NCI-H128 (cell line): ENCODE measurements at regions not wholly inside any gene's neighbourhood (a gene's known extent, or its start where the extent isn't known, plus 50 kb on each side); places are given as distances from the start of the nearest gene placed in this dataset.

Experiments used
- DNase-seq: peaks from one replicate; lab custom pipeline; 2025; ENCODE audit not compliant: unreplicated experiment; lab: John Stamatoyannopoulos, UW

- peak; percentile 33 for DNase-seq
Measured at GRCh38 chr15:58269455-58270414, 131.6 kb downstream of the AQP9 start.

- no peak for DNase-seq
Measured at GRCh38 chr15:58271410-58271809, 133.2 kb downstream of the AQP9 start.

GRCh38 chr15:58273104-58273503, 134.9 kb downstream of the AQP9 start:
- no peak for DNase-seq

GRCh38 chr15:58274885-58275284, 136.7 kb downstream of the AQP9 start:
- DNase-seq: no peak

- DNase-seq: no peak
Measured at GRCh38 chr15:58275785-58276184, 137.6 kb downstream of the AQP9 start.

GRCh38 chr15:58276924-58277323, 138.7 kb downstream of the AQP9 start:
- no peak for DNase-seq

- no peak for DNase-seq
Measured at GRCh38 chr15:58277333-58277732, 139.2 kb downstream of the AQP9 start.

GRCh38 chr15:58279106-58279505, 140.9 kb downstream of the AQP9 start:
- no peak for DNase-seq

- no peak for DNase-seq
Measured at GRCh38 chr15:58279654-58280053, 141.5 kb downstream of the AQP9 start.

- no peak for DNase-seq
Measured at GRCh38 chr15:58282060-58282708, 144.0 kb downstream of the AQP9 start.

GRCh38 chr15:58283302-58283701, 145.1 kb downstream of the AQP9 start:
- DNase-seq: no peak

- DNase-seq: no peak
Measured at GRCh38 chr15:58284293-58284692, 146.1 kb downstream of the AQP9 start.

- no peak for DNase-seq
Measured at GRCh38 chr15:58285212-58285920, 146.4 kb upstream of the LIPC start.

- DNase-seq: no peak
Measured at GRCh38 chr15:58285921-58286278, 145.9 kb upstream of the LIPC start.

GRCh38 chr15:58286523-58286922, 145.3 kb upstream of the LIPC start:
- no peak for DNase-seq

GRCh38 chr15:58287891-58288290, 143.9 kb upstream of the LIPC start:
- DNase-seq: no peak

- DNase-seq: no peak
Measured at GRCh38 chr15:58288592-58288991, 143.2 kb upstream of the LIPC start.

- no peak for DNase-seq
Measured at GRCh38 chr15:58291848-58292247, 139.9 kb upstream of the LIPC start.

GRCh38 chr15:58292751-58293175, 139.0 kb upstream of the LIPC start:
- DNase-seq: no peak

GRCh38 chr15:58293622-58294550, 137.9 kb upstream of the LIPC start:
- peak; percentile 8 for DNase-seq
